AG04450 (cell line): ENCODE measurements at regions not wholly inside any gene's neighbourhood (a gene's known extent, or its start where the extent isn't known, plus 50 kb on each side); places are given as distances from the start of the nearest gene placed in this dataset.

Source experiments
- CTCF ChIA-PET: fragments of 300-600, 350-600 bp; formaldehyde crosslinking; extraction: SDS; loops from one replicate; lab custom pipeline; 2022; ENCODE audit warnings: antibody characterized with exemption, inconsistent platforms; lab: Charles Lee
- POLR2A ChIA-PET: fragments of 350-600 bp; formaldehyde crosslinking; extraction: SDS; loops from one replicate; lab custom pipeline; 2021; ENCODE audit warnings: antibody characterized with exemption, inconsistent platforms; lab: Yijun Ruan, JAX
- DNase-seq: peaks from one replicate; pipeline ENCODE4 v3.0.0-alpha.2; 2011; ENCODE audit warnings: low read depth, low spot score
- H3K27ac ChIP-seq: one replicate; pipeline ENCODE4 v1.5.1; 2012; ENCODE audit warnings: low read depth, low read length, control low read depth
- H3K27me3 ChIP-seq: one replicate; pipeline ENCODE4 v1.6.0; 2012; ENCODE audit warnings: low read length; ENCODE audit not compliant: control insufficient read depth, insufficient read depth
- H3K4me3 ChIP-seq: 2 replicates; pipeline ENCODE4 v1.5.1; 2011; ENCODE audit warnings: mild to moderate bottlenecking, low read depth, low read length, control low read depth
- H3K9me3 ChIP-seq: 2 replicates; pipeline ENCODE4 v1.5.1; 2012; ENCODE audit warnings: low read length; ENCODE audit not compliant: control insufficient read depth, insufficient read depth
- TF ChIP-seq, protein P1 (sequence below): IDR thresholded peaks from 2 replicates; pipeline ENCODE4 v1.5.1; 2011; ENCODE audit warnings: low read depth, low read length, control low read depth, inconsistent platforms

DNA sequence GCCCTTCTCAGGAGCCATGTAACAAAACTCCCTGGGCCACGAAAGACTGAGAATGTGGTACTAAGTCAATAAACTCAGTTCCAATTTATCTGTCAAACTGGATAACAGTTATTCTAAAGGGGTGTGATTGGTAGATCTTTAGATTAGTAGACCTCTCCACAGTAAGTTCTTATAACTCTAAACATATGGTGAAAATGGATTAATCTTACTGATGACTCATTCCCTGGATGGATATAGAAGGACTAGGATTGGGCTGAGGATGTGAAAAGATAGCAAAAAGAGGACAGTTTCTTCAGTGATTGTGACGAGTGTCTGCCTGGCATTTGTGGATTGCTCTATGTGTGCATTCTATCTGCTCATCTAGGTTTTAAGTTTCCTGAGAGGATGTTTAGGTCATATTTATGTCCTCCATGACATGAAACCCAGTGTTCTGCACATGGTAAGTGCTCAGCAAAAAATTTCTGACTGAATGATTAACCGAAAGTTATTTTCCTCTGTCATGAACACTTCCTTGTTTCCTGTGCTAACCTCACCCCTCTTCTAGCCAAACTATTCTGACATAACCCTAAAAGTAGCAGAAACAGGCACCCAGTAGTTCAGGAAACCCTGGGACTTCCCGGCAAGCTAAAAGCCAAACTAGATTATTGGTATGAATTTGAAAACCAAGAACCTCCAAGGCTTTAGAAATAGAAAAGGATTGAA lies 397.5 kb upstream of the PLXNA2 start:
- TF ChIP-seq, protein P1, sequence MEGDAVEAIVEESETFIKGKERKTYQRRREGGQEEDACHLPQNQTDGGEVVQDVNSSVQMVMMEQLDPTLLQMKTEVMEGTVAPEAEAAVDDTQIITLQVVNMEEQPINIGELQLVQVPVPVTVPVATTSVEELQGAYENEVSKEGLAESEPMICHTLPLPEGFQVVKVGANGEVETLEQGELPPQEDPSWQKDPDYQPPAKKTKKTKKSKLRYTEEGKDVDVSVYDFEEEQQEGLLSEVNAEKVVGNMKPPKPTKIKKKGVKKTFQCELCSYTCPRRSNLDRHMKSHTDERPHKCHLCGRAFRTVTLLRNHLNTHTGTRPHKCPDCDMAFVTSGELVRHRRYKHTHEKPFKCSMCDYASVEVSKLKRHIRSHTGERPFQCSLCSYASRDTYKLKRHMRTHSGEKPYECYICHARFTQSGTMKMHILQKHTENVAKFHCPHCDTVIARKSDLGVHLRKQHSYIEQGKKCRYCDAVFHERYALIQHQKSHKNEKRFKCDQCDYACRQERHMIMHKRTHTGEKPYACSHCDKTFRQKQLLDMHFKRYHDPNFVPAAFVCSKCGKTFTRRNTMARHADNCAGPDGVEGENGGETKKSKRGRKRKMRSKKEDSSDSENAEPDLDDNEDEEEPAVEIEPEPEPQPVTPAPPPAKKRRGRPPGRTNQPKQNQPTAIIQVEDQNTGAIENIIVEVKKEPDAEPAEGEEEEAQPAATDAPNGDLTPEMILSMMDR = no peak
- H3K9me3 ChIP-seq = no peaks in the 10 kb centered on the region
- no peaks in the 10 kb centered on the region for H3K27me3 ChIP-seq
- CTCF ChIA-PET = no interaction called here
- POLR2A ChIA-PET = no interaction called here
- no peak for DNase-seq
- H3K4me3 ChIP-seq = no peak overlapping the region
- H3K27ac ChIP-seq = no peak overlapping the region

DNA sequence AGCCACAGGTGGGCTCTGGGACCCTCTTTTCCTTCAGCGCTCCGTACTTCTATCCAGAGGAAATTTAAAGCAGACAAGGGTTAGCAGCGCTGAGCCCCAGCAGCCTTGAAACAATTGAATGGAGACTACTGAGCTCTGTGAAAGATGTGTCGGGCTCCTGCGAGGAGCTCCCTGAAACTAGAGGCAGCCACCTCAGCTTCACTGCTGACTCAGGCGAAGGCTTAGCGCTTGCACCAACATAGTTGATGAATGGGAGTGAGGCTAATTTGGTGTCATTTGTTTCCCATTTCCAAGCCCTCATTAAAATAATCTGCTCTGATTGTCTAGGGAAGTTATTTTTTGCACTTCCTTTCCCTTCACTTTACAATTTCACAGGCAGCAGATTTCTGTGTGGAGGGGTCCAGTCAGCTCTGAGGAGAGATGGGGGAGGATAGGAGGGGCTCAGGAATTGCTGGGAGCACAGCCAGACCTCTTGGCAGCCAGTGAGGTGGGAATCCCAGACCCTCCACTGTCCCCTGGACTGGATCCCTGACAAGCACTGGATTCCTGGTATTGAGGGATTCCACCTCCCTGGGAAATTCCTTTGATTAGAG lies 398.9 kb upstream of the PLXNA2 start:
- ChIA-PET CTCF (no interaction called here), POLR2A (no interaction called here)
- no peak overlapping the region for H3K27ac ChIP-seq

DNA sequence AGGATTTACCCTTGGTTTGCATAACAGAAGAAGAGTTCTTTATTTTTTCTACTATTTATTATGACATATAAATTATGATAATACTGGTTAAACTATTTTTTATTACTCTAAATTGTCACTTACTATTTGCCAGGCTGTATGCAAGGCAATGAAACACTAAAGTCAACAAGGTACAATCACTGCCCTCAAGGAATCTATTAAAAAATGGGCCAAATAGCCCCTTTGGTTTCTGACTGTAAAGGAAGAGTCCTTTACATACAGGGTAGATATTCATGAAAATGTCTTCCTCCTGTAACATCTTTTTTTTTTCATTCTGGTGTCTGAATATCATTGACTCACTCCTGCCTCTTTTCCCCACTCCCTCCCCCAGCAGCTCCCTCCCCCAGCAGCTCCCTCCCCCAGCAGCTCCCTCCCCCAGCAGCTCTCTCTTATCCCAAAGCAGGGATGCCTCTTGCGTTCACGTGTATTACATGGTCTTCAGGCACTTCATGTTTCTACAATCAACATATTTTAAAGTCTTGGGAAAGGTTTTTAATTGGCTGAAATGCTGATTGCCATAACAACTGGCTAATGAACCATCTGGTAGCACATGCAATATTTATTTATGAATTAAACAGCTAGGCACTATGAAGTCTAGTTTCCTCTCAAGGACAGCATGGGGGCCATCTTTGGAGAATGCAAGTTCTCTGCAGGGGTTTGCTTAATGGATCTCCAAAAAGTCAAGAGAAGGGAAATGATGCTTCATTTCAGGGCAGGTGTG lies 400.4 kb upstream of the PLXNA2 start:
- TF ChIP-seq, protein P1 = no peak
- no peaks in the 10 kb centered on the region for H3K9me3 ChIP-seq
- ChIA-PET POLR2A (no interaction called here), CTCF (no interaction called here)
- H3K4me3 ChIP-seq = no peak overlapping the region
- no peaks in the 10 kb centered on the region for H3K27me3 ChIP-seq
- no peak overlapping the region for H3K27ac ChIP-seq
- DNase-seq = no peak

More for the DNA sequence above, 398.9 kb upstream of the PLXNA2 start:
- Histone ChIP-seq H3K27me3 (no peaks in the 10 kb centered on the region), H3K9me3 (no peaks in the 10 kb centered on the region), H3K4me3 (no peak overlapping the region)
- no peak for DNase-seq
- TF ChIP-seq, protein P1 = no peak

DNA sequence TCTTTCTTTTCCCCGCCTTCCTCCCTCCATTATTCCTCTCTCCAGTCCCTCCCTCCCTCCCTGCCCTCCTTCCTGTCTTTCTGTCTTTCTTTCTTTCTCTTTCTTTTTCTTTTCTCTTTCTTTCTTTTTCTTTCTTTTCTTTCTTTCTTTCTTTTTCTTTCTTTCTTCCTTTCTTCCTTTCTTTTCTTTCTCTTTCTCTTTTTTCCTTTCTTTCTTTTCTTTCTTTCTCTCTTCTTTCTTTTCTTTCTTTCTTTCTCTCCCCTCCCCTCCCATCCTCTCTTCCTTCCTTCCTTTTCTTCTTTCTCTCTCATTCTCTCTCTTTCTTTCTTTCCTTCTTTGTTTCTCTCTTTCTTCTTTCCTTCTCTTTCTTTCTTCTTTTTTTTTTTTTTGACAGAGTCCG lies 402.2 kb upstream of the PLXNA2 start:
- no peak overlapping the region for H3K4me3 ChIP-seq
- TF ChIP-seq, protein P1 = no peak
- ChIA-PET POLR2A (interaction anchor here (0.6 kb wide), 1 partner anchor 390 kb away, joined by 4 read pairs; no protein-coding TSS in a partner anchor), CTCF (interaction anchor here (0.6 kb wide), 1 partner anchor 624 kb away, joined by 6 read pairs; no protein-coding TSS in a partner anchor)
- no peak overlapping the region for H3K27ac ChIP-seq
- no peaks in the 10 kb centered on the region for H3K27me3 ChIP-seq
- no peaks in the 10 kb centered on the region for H3K9me3 ChIP-seq
- no peak for DNase-seq

DNA sequence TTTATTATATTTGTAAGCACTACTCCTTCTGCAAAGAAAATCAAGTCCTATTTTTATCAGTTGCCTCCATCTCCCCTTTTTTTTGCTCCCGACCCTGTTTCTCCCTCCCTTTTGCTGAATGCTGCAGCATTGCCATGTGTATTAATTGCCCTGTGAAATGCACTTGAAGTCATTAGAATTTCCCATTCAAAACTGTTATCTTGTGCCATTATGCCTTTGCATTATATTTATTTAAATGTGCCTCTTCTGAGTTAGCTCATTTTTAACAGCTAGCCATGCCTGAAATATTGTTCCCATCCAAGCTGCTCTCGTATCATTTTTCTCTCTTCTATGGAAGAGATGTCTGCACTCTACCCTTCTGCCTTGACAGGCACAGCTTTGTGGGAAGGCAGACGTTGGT lies 404.0 kb upstream of the PLXNA2 start:
- CTCF ChIA-PET = no interaction called here
- Histone ChIP-seq H3K27ac (no peak overlapping the region), H3K27me3 (no peaks in the 10 kb centered on the region), H3K9me3 (no peaks in the 10 kb centered on the region), H3K4me3 (no peak overlapping the region)
- TF ChIP-seq, protein P1 = no peak
- POLR2A ChIA-PET = no interaction called here
- no peak for DNase-seq
